NCI-H2171 treated with DMSO at 0.1 percent for 48 hours (cell line): ENCODE measurements at regions not wholly inside any gene's neighbourhood (a gene's known extent, or its start where the extent isn't known, plus 50 kb on each side); places are given as distances from the start of the nearest gene placed in this dataset.

Source experiments
- DNase-seq: peaks from one replicate; lab custom pipeline; 2025; lab: John Stamatoyannopoulos, UW

GRCh38 chr11:7874056-7874455, 57.0 kb downstream of the OR10A6 start:
- no peak for DNase-seq

DNA sequence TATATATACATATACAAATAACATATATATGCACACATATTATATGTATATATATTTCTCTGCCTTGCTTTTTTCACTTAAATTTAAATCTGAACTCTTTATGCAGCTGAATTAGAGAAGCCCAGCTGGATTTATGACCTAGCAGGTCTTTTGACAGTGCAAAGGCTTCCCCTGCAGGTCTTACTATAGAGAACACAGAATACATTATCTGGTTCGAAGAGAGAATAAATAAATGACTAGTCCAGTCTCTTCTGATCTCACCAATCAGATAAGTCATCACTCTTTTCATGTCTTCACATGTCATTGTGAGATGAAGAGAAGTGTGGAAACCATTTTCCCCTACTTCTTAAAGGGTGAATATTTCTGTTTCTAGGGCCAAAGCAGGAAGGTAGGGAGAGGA, 58.2 kb downstream of the OR10A6 start:
- DNase-seq: no peak

DNA sequence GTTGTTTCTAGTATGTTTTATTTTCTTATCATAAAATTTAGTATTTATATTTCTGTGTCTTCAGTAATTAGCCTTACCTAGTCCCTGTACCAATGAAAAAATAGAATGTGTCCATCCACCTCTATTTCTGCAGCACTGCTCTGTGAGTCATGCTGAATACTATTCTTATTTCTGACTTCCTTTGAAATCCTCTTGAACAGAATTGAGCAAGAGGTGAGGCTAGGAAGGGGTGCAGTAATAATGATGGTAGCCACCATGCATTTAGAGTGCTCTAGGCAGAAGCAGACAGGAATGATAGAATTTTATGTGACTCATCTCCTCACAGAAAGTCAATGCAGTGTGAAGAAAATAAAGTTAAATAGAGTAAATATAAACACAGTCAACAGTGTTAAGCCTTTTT, 60.0 kb downstream of the OR10A6 start:
- no peak for DNase-seq

DNA sequence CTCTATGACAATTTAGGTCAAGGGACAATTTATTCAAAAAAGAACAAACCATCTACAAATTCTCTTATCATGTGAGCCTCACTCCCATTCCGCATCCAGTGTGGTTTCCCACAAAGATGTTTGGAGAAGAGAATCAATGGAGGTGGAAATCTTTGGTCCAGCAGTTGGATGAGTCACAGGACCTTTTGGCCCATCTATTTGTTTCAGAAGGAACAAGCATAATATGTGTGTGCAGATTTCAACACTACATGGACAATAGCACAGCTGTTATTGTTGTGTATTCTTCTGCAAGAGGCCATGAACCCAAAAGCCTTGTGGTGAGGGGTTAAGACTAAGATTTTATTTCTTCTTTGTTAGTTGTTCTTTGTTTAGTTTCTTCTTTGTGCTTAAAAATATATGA, 61.6 kb downstream of the OR10A6 start:
- DNase-seq: no peak

DNA sequence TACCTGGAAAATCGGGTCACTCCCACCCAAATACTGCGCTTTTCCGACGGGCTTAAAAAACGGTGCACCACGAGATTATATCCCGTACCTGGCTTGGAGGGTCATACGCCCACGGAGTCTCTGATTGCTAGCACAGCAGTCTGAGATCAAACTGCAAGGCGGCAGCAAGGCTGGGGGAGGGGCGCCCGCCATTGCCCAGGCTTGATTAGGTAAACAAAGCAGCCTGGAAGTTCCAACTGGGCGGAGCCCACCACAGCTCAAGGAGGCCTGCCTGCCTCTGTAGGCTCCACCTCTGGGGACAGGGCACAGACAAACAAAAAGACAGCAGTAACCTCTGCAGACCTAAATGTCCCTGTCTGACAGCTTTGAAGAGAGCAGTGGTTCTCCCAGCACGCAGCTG, 64.5 kb upstream of the OR5P2 start:
- DNase-seq: peak; percentile 18

DNA sequence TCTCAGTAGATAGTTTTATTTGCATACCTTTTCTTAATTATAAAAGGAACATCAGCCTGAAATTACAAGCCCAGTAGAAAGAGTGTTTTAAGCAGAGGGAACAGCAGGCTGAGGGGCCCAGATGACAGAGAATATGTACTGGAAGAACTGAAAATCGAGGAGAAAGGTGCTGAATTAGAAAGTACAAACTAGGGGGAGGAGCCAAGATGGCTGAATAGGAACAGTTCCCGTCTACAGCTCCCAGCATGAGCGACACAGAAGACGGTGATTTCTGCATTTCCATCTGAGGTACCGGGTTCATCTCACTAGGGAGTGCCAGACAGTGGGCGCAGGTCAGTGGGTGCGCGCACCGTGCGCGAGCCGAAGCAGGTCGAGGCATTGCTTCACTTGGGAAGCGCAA, 64.1 kb upstream of the OR5P2 start:
- peak; percentile 4 for DNase-seq

- DNase-seq: no peak
Observed at GRCh38 chr11:7858006-7858405, 61.3 kb upstream of the OR5P2 start.

DNA sequence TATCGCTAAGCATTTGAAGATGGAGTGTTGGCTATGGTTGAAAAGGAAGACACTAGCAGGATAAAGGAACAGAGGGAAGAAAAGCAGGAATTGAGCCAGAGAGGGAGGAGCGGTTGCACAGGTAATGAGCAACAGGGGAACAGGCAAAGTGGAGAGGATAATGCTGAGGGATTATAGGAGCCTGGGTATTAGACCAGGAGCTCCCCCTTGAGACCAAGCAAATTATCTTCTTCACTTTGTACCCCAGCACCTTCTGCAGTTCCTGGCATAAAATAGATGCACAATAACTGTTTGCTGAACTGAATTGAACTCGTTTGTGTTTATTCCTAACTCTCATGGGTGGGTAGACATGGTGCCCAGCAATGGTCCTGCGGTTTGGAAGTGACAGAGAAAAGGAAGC, 54.6 kb upstream of the OR5P2 start:
- no peak for DNase-seq

- no peak for DNase-seq
Observed at GRCh38 chr11:7849018-7849417, 52.3 kb upstream of the OR5P2 start.
